Activated T-helper 2 cell treated with anti-CD3 and anti-CD28 coated beads, Interferon-gamma antibody, Interleukin-2, Interleukin-4, amounts not matched to agents 10 μg/mL and 5 μg/mL and 100 μg/mL, durations not matched to agents 14 hours and 24 hours and 36 hours (primary cell): ENCODE measurements at regions not wholly inside any gene's neighbourhood (a gene's known extent, or its start where the extent isn't known, plus 50 kb on each side); places are given as distances from the start of the nearest gene placed in this dataset.

Experiments used
- DNase-seq: peaks from one replicate; pipeline ENCODE4 v3.0.0; 2021; ENCODE audit warnings: low spot score
- H3K27ac Mint-ChIP-seq: one replicate; pipeline ENCODE4 v1.8.0; 2021; ENCODE audit warnings: mixed read lengths
- H3K27me3 Mint-ChIP-seq: one replicate; pipeline ENCODE4 v1.8.0; 2021; ENCODE audit warnings: low read depth, mixed read lengths
- H3K36me3 Mint-ChIP-seq: one replicate; pipeline ENCODE4 v1.8.0; 2021; ENCODE audit warnings: low read depth, mixed read lengths
- H3K4me1 Mint-ChIP-seq: one replicate; pipeline ENCODE4 v1.8.0; 2021; ENCODE audit warnings: low read depth, mixed read lengths
- H3K4me3 Mint-ChIP-seq: one replicate; pipeline ENCODE4 v1.8.0; 2021; ENCODE audit warnings: low read depth, mild to moderate bottlenecking, moderate library complexity, mixed read lengths
- H3K9me3 Mint-ChIP-seq: one replicate; pipeline ENCODE4 v1.8.0; 2021; ENCODE audit warnings: mixed read lengths
- intact Hi-C: fragments of 100-400 bp; cut with micrococcal nuclease; formaldehyde crosslinking; loops from one replicate; pipeline ENCODE4 v1.15.1; 2023

DNA sequence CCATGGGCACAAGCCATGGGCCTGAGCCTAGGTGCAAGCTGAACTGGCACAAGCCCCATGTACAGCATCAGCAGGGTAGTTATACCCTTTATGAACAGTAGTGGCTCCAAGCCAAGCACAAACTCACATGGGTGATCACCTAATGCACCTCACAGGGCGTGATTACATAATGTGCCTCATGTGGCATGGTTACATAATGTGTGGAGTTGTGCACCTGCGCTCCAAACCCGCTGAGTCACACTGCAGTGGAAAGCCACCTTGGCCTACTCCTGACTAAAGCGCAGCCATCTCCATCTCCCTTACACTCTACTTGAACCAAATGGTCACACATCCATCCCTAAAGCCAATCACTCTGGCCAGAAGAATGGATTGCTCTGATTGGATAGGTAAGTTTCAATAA lies 279.7 kb downstream of the MBD2 start:
- Mint-ChIP-seq H3K27ac (no peak overlapping the region), H3K4me1 (no peaks in the 10 kb centered on the region), H3K36me3 (no peaks in the 10 kb centered on the region), H3K4me3 (no peak overlapping the region), H3K27me3 (no peaks in the 10 kb centered on the region), H3K9me3 (peaks cover 4% of the 10 kb centered on the region)
- intact Hi-C loops = no loop called here
- no peak for DNase-seq

DNA sequence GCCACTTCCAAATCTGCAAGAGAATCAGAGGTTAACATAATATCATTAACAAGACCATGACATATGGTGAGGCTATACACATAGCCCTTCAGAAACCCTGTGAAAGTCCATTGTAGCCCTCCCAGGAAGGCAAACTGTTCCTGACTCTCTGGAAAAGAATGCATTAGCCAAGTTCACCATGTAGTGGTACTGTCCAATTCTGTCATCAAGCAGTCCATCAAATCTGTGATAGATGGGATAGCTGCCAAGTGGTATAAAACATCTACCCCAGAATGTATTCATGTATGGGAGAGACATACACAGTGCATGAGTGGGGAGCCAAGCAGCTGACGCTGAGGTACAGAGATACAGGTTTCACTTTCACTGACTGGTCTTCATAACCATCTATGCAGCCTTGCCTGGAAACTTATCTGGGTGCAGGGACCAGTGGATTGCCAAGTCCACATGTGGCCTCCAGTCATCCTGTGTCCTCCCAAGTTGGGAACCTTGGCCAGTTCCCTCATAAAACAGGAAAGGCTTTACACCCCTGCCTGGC lies 281.1 kb downstream of the MBD2 start:
- Mint-ChIP-seq H3K4me3 (no peak overlapping the region), H3K27ac (no peak overlapping the region), H3K27me3 (no peaks in the 10 kb centered on the region), H3K9me3 (peaks cover 4% of the 10 kb centered on the region), H3K4me1 (no peaks in the 10 kb centered on the region), H3K36me3 (no peaks in the 10 kb centered on the region)
- DNase-seq = no peak
- intact Hi-C loops = no loop called here

DNA sequence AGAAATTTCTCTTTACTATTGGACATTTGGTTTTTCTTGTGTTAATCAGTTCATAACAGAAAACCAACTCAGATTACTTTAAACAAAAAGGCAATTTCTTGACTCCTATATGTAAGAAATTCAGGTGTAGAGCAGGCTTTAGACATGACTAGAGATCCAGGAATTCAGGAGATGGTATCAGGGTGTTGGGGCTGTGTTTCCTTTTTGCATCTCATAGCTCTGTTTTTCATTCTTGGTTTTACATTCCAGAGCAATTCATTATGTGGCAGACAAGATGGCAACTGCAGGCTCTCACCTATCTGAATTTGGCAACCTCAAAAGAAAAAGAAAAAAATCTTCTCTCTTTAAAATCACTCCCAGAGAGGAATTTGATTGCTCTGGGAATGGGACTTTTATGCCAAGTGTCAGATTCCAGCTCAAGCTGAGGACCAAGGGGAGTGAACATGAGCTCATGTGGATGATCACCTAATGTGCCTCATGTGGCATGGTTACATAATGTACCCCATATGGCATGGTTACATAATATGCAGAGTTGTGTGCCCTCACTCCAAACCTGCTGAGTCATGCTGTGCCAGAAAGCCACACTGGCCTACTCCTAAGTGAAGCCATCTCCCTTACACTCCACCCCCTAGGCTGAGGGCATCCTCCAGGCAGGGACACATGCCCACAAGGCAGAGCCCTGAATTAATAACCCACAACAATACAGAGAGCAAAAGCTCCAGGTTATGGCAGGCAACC lies 282.7 kb downstream of the MBD2 start:
- intact Hi-C loops = no loop called here
- H3K36me3 Mint-ChIP-seq = no peaks in the 10 kb centered on the region
- peaks cover 3% of the 10 kb centered on the region for H3K4me1 Mint-ChIP-seq
- peaks cover 4% of the 10 kb centered on the region for H3K9me3 Mint-ChIP-seq
- H3K4me3 Mint-ChIP-seq = no peak overlapping the region
- H3K27ac Mint-ChIP-seq = no peak overlapping the region
- H3K27me3 Mint-ChIP-seq = no peaks in the 10 kb centered on the region
- DNase-seq = no peak

DNA sequence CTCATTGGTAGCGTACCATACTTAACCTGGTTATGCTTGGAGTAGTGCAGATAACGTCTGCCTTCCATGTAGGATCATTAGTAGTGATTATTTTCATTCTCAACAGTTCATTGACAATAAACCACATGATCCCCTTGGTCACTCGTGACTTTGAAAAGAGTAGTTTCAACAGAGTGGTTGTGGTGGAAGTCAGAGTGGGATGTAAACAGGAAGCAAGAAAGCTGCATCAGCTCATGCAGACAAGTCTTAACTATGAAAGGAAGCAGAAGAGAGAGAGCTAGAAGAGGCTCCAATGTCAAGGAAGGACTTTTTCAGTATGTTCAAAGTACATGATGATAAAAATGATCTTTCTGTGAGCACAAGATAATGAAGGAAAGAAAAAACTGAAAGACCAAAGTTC lies 287.4 kb downstream of the MBD2 start:
- no peaks in the 10 kb centered on the region for H3K9me3 Mint-ChIP-seq
- H3K4me3 Mint-ChIP-seq = no peak overlapping the region
- no peak overlapping the region for H3K27ac Mint-ChIP-seq
- no peaks in the 10 kb centered on the region for H3K36me3 Mint-ChIP-seq
- no peak for DNase-seq
- H3K27me3 Mint-ChIP-seq = no peaks in the 10 kb centered on the region
- intact Hi-C loops = no loop called here
- H3K4me1 Mint-ChIP-seq = peaks cover 8% of the 10 kb centered on the region

DNA sequence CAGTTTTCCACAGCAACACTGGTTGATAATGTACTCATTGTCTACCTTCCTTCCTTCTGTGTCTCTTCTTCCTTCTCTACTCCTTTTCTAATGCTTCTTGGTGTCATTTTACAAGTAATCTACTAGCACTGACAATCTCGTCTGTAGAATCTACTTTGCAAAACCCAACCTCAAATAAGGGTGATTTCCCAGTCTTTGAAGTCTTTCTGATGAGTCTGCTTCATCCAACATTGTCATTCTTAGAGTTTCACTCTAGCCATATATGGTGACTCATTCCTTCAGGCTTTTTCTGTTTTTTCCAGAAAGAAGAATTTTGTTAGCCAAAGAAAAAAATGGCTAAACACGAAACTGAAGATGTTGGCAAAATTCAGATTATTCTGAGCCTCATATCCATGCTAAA lies 288.7 kb downstream of the MBD2 start:
- Mint-ChIP-seq H3K27me3 (no peaks in the 10 kb centered on the region), H3K4me3 (no peak overlapping the region)
- intact Hi-C loops = no loop called here

DNA sequence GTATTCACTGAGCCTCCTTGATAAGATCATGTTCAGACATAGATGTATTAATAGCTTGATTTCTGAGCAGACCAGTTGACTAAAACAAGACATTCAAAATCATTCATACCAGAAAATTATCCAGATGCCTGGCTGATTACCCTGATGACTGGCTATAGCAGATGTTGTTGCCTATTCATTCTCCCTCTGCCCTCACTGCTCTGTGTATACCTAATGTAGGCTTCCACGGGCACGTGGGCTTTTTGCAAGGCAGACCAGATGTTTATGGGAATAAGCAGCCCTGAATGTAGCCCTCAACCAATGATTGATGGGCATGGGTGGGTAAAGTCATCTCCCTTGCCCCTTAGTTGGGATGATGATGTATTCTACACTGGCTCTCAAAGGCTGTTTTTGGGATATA lies 289.1 kb downstream of the MBD2 start:
- Mint-ChIP-seq H3K4me3 (no peak overlapping the region), H3K27ac (no peak overlapping the region), H3K27me3 (no peaks in the 10 kb centered on the region), H3K36me3 (no peaks in the 10 kb centered on the region), H3K9me3 (no peaks in the 10 kb centered on the region), H3K4me1 (peaks cover 8% of the 10 kb centered on the region)
- intact Hi-C loops = no loop called here
- no peak for DNase-seq

More for the DNA sequence above, 288.7 kb downstream of the MBD2 start:
- H3K36me3 Mint-ChIP-seq = no peaks in the 10 kb centered on the region
- no peak for DNase-seq
- peaks cover 8% of the 10 kb centered on the region for H3K4me1 Mint-ChIP-seq
- H3K9me3 Mint-ChIP-seq = no peaks in the 10 kb centered on the region
- H3K27ac Mint-ChIP-seq = no peak overlapping the region

DNA sequence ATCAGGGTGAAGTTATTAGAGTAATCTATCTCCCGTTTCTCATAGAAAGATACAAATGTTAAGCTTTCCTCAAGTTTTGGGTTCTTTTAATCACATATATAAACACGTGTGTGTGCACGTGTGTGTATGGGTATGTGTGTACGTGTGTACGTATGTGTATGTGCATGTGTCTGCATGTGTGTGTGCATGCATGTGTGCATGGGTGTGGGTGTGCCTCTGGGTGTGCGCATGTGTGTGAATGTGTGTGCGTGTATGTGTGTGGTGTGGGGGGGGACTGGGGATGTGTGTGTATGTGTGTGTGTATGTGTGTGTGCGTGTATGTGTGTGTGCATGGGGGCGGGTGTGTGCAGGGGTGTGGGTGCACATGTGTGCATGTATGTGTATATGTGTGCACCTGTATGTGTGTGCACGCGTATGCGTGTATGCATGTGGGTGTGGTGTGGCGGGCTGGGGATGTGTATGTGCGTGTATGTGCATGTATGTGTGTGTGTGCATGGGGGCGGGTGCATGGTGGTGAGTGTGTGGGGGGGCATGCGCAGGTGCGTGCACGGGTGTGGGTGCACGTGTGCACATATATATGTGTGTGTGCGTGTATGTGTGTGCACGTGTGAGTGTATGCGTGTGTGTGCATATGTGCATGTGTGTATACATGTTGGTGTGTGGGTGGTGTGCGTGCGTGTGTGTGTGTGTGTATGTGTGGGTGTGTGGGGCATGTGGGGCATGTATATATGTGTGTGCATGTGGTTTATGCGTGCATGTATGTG lies 304.0 kb downstream of the MBD2 start:
- Mint-ChIP-seq H3K27me3 (no peaks in the 10 kb centered on the region), H3K36me3 (no peaks in the 10 kb centered on the region), H3K4me1 (no peaks in the 10 kb centered on the region), H3K4me3 (no peak overlapping the region), H3K27ac (no peak overlapping the region), H3K9me3 (peaks cover 10% of the 10 kb centered on the region)
- no peak for DNase-seq
- intact Hi-C loops = no loop called here

DNA sequence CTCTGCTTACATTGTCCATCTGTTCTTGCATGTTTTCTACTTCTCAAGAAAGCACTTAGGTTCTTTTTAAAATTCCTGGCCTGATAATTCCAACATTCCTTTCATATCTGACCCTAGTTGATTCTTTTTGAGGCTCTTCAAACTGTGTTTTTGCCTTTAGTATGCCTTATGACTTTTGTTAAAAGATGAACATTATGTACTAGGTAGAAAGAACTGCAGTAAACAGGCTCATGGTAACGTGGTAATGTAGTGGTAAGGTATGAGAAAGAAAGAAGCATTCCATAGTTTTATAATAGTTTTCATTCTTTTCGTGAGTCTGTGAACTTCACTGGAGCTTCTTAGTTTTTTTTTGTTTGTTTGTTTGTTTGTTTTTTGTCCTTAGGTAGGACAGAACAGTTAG lies 306.4 kb downstream of the MBD2 start:
- Mint-ChIP-seq H3K4me1 (no peaks in the 10 kb centered on the region), H3K9me3 (peaks cover 10% of the 10 kb centered on the region), H3K4me3 (no peak overlapping the region), H3K27ac (no peak overlapping the region), H3K36me3 (no peaks in the 10 kb centered on the region), H3K27me3 (no peaks in the 10 kb centered on the region)
- intact Hi-C loops = no loop called here
- DNase-seq = no peak

DNA sequence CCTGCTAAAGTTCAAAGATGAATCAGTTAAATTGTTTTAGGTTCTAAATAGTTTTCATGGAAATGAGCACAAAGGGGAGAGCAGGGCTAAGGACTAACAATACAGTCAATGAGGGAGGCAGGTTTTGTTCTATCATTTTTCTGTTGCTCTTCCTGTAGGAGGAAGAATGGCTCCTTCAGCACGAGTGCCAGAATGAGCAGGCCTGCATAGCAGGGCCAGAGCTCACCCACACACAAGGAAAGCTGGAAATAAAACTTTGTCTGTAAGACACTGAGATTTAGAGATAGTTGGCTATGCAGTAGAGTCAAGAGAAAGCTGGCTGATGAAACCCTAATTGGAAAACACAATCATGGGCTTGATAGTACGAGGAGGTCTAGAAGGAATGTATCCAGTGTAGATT lies 313.3 kb downstream of the MBD2 start:
- Mint-ChIP-seq H3K9me3 (no peaks in the 10 kb centered on the region), H3K27ac (no peak overlapping the region), H3K4me1 (no peaks in the 10 kb centered on the region), H3K4me3 (no peak overlapping the region), H3K36me3 (no peaks in the 10 kb centered on the region), H3K27me3 (no peaks in the 10 kb centered on the region)
- intact Hi-C loops = no loop called here
- DNase-seq = no peak

DNA sequence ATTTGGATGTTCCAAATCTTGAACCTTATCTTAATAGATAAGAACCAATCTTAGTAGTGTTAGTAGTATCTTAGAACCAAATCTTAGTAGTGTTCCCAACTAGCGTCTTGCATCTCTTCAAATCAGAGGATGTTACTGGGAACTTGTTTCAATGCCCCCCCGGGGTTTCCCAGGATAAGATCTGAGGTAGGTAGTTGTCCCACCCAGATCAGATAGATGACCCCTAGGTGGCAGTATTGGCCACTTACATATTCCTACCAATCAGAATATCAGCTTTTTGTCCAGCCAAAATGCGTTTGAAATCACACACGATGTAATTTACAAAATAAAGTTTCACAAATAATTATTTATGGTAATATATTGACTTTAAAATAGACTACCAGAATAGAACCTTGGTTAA lies 314.8 kb downstream of the MBD2 start:
- Mint-ChIP-seq H3K36me3 (no peaks in the 10 kb centered on the region), H3K4me1 (no peaks in the 10 kb centered on the region), H3K27me3 (no peaks in the 10 kb centered on the region), H3K27ac (no peak overlapping the region), H3K4me3 (no peak overlapping the region), H3K9me3 (no peaks in the 10 kb centered on the region)
- intact Hi-C loops = loop anchor here (1.0 kb wide), 1 partner anchor 210 kb away; no protein-coding TSS in a partner anchor
- DNase-seq = no peak

DNA sequence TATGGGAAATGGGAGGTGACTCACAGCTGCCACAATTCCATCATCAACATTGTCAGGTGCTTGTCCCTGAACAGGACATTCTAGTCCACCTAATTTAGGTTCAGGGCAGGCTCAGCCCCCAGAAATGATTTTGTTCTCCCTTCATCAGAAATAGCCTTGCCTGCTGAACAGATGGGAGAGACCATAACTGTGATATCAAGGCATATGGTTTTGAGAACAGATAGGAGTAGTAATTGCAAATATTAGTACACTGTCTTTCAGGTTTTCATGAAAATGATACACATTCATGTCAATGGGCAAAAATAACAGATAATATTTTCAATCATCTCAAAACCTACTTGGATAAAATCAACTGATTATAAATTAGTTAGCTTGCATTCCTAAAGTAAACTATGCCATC lies 316.5 kb downstream of the MBD2 start:
- Mint-ChIP-seq H3K4me1 (no peaks in the 10 kb centered on the region), H3K9me3 (no peaks in the 10 kb centered on the region), H3K27me3 (no peaks in the 10 kb centered on the region), H3K36me3 (no peaks in the 10 kb centered on the region), H3K27ac (no peak overlapping the region), H3K4me3 (no peak overlapping the region)
- intact Hi-C loops = no loop called here
- no peak for DNase-seq

DNA sequence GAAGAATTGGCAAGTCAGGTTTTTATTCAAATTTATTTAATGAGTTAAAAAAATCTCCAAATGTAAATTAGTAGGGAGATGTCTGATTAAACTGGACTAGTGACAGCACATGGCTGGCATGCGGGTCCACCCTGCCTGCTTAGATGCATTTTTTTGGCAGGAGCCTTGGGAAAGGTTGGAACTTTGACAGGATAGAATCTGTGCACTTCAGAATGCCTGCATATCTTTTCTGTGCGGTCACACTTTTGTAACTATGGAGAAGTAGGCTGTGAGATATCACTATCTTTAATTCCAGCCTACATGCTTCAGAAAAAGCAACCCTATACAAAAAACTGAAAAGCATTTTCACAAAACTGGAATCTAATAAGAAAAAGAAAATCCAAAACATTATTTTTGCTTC lies 317.8 kb downstream of the MBD2 start:
- Mint-ChIP-seq H3K27me3 (no peaks in the 10 kb centered on the region), H3K36me3 (no peaks in the 10 kb centered on the region), H3K4me3 (no peak overlapping the region), H3K9me3 (no peaks in the 10 kb centered on the region), H3K27ac (no peak overlapping the region), H3K4me1 (no peaks in the 10 kb centered on the region)
- no peak for DNase-seq
- intact Hi-C loops = no loop called here

DNA sequence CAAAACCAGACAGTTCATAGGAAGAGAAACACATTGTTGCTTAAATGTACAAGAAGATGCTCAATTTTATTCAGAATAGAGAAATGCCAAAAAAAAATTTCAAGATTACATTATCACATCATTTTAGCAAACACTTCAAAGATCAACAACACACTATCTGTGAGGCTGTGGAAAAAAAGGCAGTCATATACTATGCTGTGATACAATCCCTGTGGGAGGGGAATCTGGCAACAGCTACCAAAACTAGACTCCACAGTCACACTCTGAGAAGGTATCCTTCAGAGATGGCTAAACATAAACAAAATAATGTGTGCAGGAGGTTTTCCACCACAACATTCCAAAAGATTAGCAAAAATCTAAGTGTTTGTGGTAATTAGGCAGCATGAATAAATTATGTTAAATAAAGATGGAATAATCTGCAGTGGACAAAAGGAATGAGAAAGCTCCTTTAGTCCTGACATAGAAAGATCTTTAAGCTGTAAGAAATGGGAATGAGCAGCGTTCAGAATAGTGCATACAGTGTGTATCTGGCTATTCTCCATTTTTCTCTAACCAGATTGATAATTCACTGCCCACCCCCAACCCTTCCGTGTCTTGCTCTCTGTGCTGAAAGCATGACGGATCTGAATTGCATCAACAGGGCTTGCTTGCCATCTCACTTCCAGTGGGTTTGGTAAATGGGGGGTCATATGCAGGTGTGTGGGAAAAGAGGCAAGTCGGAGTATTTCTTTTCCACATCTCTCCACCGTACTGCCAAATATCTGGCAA lies 329.6 kb downstream of the MBD2 start:
- intact Hi-C loops = no loop called here
- DNase-seq = no peak
- Mint-ChIP-seq H3K27ac (no peak overlapping the region), H3K27me3 (no peaks in the 10 kb centered on the region), H3K4me3 (no peak overlapping the region), H3K4me1 (no peaks in the 10 kb centered on the region), H3K36me3 (no peaks in the 10 kb centered on the region), H3K9me3 (no peaks in the 10 kb centered on the region)
